WTC11 (cell line): ENCODE measurements at regions not wholly inside any gene's neighbourhood (a gene's known extent, or its start where the extent isn't known, plus 50 kb on each side); places are given as distances from the start of the nearest gene placed in this dataset.

Experiments used
- CTCF ChIP-seq: fragments of 200-600 bp; IDR thresholded peaks from 2 replicates; pipeline ENCODE4 v1.8.0; 2022; ENCODE audit warnings: antibody characterized with exemption
- FOXK1 ChIP-seq: sonication (generic); formaldehyde crosslinking; IDR thresholded peaks from 2 replicates; pipeline ENCODE4 v1.8.0; 2022; ENCODE audit warnings: mild to moderate bottlenecking, moderate library complexity, missing genetic modification reagents
- JUN ChIP-seq: sonication (generic); formaldehyde crosslinking; IDR thresholded peaks from 2 replicates; pipeline ENCODE4 v1.8.0; 2023; ENCODE audit warnings: mild to moderate bottlenecking, missing genetic modification reagents
- MAX ChIP-seq: sonication (generic); formaldehyde crosslinking; IDR thresholded peaks from 2 replicates; pipeline ENCODE4 v1.8.0; 2022; ENCODE audit warnings: mild to moderate bottlenecking, missing genetic modification reagents
- MXD4 ChIP-seq: fragments of 250-450 bp; sonication (Bioruptor Pico); IDR thresholded peaks from 2 replicates; pipeline ENCODE4 v1.8.0; 2021; ENCODE audit warnings: mild to moderate bottlenecking, moderate library complexity, borderline replicate concordance

GRCh38 chr7:94286111-94286510, 108.6 kb upstream of the COL1A2 start:
- TF ChIP-seq CTCF (no peak), JUN (CRISPR knock-in tag) (no peak), MAX (CRISPR knock-in tag) (no peak), MXD4 (CRISPR knock-in tag) (no peak), FOXK1 (CRISPR knock-in tag) (no peak)
